Peyer's patch (tissue), 4 donors: ENCODE measurements at regions not wholly inside any gene's neighbourhood (a gene's known extent, or its start where the extent isn't known, plus 50 kb on each side); places are given as distances from the start of the nearest gene placed in this dataset.

Source experiments
- CTCF ChIP-seq, 6 experiments: fragments of 450-650 bp in 4 of 6; fragments of 200-600 bp in 2 of 6; sonication (generic) in 1 of 6; IDR thresholded peaks; one replicate each; pipeline ENCODE4 v1.5.1; 2017 to 2019; ENCODE audit warnings: antibody characterized with exemption in 6 of 6, mild to moderate bottlenecking in 3 of 6, moderate library complexity in 1 of 6
- POLR2A ChIP-seq, 2 donors: fragments of 450-650 bp; IDR thresholded peaks; one replicate each; pipeline ENCODE4 v1.5.1; 2017; ENCODE audit warnings: antibody characterized with exemption in 2 of 2, mild to moderate bottlenecking in 2 of 2, moderate library complexity in 2 of 2

GRCh38 chr3:63030666-63031065 is 155.4 kb upstream of the CADPS start:
- TF ChIP-seq CTCF (IDR thresholded peaks at IDR 0.05) (no peak), POLR2A (IDR thresholded peaks at IDR 0.05) (no peak)
